ENCODE measurements at regions not wholly inside any gene's neighbourhood (a gene's known extent, or its start where the extent isn't known, plus 50 kb on each side); places are given as distances from the start of the nearest gene placed in this dataset.

DNA sequence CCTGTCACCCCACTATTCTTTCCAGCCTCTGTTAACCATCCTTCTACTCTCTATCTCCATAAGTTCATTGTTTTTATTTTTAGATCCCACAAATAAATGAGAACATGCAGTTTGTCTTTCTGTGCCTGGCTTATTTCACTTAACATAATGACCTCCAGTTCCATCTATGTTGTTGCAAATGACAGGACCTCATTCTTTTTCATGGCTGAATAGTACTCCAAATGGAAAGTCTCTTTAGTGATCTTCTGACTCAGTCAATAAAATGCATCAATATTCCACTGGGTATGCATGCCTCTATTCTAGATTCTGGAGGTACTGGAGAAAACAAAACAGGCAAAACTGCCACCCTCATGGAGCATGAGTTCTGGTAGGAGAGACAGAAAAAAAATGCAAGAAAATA is 459.0 kb downstream of the XYLT1 start:
- intact Hi-C loops (cut with micrococcal nuclease; ENCODE audit: unreplicated experiment) = no loop called here
- Mint-ChIP-seq H3K27ac (ENCODE audit: unreplicated experiment) (no peak overlapping the region), H3K36me3 (ENCODE audit: insufficient read depth, unreplicated experiment) (no peaks in the 10 kb centered on the region), H3K4me3 (ENCODE audit: low read depth, unreplicated experiment) (no peak overlapping the region), H3K27me3 (ENCODE audit: unreplicated experiment) (no peaks in the 10 kb centered on the region), H3K9me3 (ENCODE audit: low read depth, unreplicated experiment) (peaks cover 22% of the 10 kb centered on the region), H3K4me1 (ENCODE audit: low read depth, unreplicated experiment) (no peaks in the 10 kb centered on the region)
- CTCF ChIA-PET = no interaction called here
- TF ChIP-seq, protein P1, sequence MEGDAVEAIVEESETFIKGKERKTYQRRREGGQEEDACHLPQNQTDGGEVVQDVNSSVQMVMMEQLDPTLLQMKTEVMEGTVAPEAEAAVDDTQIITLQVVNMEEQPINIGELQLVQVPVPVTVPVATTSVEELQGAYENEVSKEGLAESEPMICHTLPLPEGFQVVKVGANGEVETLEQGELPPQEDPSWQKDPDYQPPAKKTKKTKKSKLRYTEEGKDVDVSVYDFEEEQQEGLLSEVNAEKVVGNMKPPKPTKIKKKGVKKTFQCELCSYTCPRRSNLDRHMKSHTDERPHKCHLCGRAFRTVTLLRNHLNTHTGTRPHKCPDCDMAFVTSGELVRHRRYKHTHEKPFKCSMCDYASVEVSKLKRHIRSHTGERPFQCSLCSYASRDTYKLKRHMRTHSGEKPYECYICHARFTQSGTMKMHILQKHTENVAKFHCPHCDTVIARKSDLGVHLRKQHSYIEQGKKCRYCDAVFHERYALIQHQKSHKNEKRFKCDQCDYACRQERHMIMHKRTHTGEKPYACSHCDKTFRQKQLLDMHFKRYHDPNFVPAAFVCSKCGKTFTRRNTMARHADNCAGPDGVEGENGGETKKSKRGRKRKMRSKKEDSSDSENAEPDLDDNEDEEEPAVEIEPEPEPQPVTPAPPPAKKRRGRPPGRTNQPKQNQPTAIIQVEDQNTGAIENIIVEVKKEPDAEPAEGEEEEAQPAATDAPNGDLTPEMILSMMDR (IDR thresholded peaks at IDR 0.05; ENCODE audit: unreplicated experiment) = no peak
- no peak for DNase-seq
- BruUV-seq (replicated peaks) = no TSS peak

DNA sequence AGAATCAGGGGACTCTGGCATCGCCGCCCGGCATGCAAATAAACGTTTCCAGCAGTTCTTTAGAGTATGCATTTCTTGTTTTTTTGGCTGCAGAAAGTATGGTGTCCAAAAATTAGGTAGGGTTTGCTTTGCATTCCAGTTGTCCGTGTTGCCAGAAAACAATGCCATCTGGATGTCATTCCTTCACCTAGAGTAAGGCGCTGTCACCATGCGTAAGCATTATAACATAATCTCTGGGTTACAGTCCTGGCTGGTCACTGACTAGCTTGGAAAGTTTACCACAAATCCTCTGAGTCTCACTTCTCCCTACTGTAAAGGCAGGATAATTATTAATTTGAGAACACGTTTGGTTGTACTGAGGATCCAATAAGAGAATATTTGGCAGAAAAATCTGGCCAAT is 457.7 kb downstream of the XYLT1 start:
- intact Hi-C loops (cut with micrococcal nuclease; ENCODE audit: unreplicated experiment) = no loop called here
- H3K4me1 Mint-ChIP-seq (ENCODE audit: low read depth, unreplicated experiment) = no peaks in the 10 kb centered on the region
- no peaks in the 10 kb centered on the region for H3K27me3 Mint-ChIP-seq (ENCODE audit: unreplicated experiment)
- CTCF ChIA-PET = no interaction called here
- no peaks in the 10 kb centered on the region for H3K36me3 Mint-ChIP-seq (ENCODE audit: insufficient read depth, unreplicated experiment)
- BruUV-seq (replicated peaks) = no TSS peak
- DNase-seq = no peak
- TF ChIP-seq, protein P1 (IDR thresholded peaks at IDR 0.05; ENCODE audit: unreplicated experiment) = no peak
- H3K27ac Mint-ChIP-seq (ENCODE audit: unreplicated experiment) = no peak overlapping the region
- peaks cover 19% of the 10 kb centered on the region for H3K9me3 Mint-ChIP-seq (ENCODE audit: low read depth, unreplicated experiment)
- H3K4me3 Mint-ChIP-seq (ENCODE audit: low read depth, unreplicated experiment) = no peak overlapping the region

DNA sequence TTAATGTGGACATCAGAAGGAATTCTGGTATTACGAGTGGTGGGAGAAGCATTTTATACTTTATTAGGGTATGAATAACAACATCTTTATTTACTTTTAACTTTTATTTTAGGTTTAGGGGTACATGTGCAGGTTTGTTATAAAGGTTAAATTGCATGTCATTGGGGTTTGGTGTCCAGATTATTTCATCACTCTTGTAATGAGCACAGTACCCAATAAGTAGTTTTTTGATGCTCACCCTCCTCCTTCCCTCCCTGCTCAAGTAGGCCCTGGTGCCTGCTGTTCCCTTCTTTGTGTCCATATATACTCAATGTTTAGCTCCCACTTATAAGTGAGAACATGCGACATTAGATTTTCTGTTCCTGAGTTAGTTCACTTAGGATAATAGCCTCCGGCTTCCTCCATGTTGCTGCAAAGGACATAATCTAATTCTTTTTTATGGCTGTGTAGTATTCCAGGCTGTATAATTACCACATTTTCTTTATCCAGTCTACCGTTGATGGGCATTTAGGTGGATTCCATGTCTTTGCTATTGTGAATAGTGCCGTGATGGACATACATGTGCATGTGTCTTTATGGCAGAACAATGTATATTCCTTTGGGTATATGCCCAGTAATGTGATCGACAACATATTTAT is 456.2 kb downstream of the XYLT1 start:
- peaks cover 13% of the 10 kb centered on the region for H3K9me3 Mint-ChIP-seq (ENCODE audit: low read depth, unreplicated experiment)
- DNase-seq = no peak
- H3K4me3 Mint-ChIP-seq (ENCODE audit: low read depth, unreplicated experiment) = no peak overlapping the region
- intact Hi-C loops (cut with micrococcal nuclease; ENCODE audit: unreplicated experiment) = no loop called here
- CTCF ChIA-PET = no interaction called here
- BruUV-seq (replicated peaks) = no TSS peak
- H3K36me3 Mint-ChIP-seq (ENCODE audit: insufficient read depth, unreplicated experiment) = no peaks in the 10 kb centered on the region
- TF ChIP-seq, protein P1 (IDR thresholded peaks at IDR 0.05; ENCODE audit: unreplicated experiment) = no peak
- H3K27ac Mint-ChIP-seq (ENCODE audit: unreplicated experiment) = no peak overlapping the region
- H3K27me3 Mint-ChIP-seq (ENCODE audit: unreplicated experiment) = no peaks in the 10 kb centered on the region
- no peaks in the 10 kb centered on the region for H3K4me1 Mint-ChIP-seq (ENCODE audit: low read depth, unreplicated experiment)

DNA sequence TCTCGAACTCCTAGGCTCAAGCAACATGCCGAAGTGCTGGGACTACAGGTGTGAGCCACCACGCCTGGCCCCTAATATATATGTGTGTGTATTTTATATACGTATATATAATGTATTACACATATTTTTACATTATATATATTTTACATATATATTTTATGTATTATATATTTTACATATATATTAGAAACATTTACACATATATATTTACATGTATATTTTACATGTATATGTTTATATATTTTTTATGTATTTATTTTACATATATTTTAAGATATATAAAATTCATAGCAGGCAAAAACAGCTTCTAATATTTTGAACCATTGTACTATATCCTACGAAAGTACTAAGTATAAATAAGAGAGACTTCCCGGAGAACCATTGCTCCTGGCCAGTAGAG is 455.1 kb downstream of the XYLT1 start:
- CTCF ChIA-PET = no interaction called here
- H3K4me1 Mint-ChIP-seq (ENCODE audit: low read depth, unreplicated experiment) = no peaks in the 10 kb centered on the region
- no TSS peak for BruUV-seq (replicated peaks)

More for the DNA sequence above, 455.1 kb downstream of the XYLT1 start:
- Mint-ChIP-seq H3K36me3 (ENCODE audit: insufficient read depth, unreplicated experiment) (no peaks in the 10 kb centered on the region), H3K9me3 (ENCODE audit: low read depth, unreplicated experiment) (peaks cover 13% of the 10 kb centered on the region), H3K4me3 (ENCODE audit: low read depth, unreplicated experiment) (no peak overlapping the region), H3K27me3 (ENCODE audit: unreplicated experiment) (no peaks in the 10 kb centered on the region), H3K27ac (ENCODE audit: unreplicated experiment) (no peak overlapping the region)
- no peak for DNase-seq
- intact Hi-C loops (cut with micrococcal nuclease; ENCODE audit: unreplicated experiment) = no loop called here
- TF ChIP-seq, protein P1 (IDR thresholded peaks at IDR 0.05; ENCODE audit: unreplicated experiment) = no peak
